ENCODE measurements at regions not wholly inside any gene's neighbourhood (a gene's known extent, or its start where the extent isn't known, plus 50 kb on each side); places are given as distances from the start of the nearest gene placed in this dataset.

DNA sequence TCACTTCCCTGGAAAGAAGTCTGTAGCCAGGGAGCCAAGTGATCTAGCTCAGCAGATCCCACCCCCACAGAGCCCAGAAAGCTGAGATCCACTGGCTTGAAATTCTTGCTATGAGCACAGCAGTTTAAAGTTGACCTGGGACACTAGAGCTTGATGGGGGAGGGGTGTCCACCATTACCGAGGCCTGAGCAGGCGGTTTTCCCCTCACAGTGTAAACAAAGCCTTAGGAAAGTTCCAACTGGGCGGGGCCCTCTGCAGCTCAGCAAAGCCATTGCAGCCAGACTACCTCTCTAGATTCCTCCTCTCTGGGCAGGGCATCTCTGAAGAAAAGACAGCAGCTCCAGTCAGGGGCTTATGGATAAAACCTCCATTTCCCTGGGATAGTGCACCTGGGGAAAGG is 887.2 kb upstream of the LRATD1 start:
- TF ChIP-seq, protein P1, sequence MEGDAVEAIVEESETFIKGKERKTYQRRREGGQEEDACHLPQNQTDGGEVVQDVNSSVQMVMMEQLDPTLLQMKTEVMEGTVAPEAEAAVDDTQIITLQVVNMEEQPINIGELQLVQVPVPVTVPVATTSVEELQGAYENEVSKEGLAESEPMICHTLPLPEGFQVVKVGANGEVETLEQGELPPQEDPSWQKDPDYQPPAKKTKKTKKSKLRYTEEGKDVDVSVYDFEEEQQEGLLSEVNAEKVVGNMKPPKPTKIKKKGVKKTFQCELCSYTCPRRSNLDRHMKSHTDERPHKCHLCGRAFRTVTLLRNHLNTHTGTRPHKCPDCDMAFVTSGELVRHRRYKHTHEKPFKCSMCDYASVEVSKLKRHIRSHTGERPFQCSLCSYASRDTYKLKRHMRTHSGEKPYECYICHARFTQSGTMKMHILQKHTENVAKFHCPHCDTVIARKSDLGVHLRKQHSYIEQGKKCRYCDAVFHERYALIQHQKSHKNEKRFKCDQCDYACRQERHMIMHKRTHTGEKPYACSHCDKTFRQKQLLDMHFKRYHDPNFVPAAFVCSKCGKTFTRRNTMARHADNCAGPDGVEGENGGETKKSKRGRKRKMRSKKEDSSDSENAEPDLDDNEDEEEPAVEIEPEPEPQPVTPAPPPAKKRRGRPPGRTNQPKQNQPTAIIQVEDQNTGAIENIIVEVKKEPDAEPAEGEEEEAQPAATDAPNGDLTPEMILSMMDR (IDR thresholded peaks at IDR 0.05): no peak
- no peak for TF ChIP-seq POLR2A (IDR thresholded peaks at IDR 0.05)

Measured in testis (tissue), 2 donors.